Activated CD4-positive, CD25-positive, alpha-beta regulatory T cell treated with anti-CD3 and anti-CD28 coated beads, Interleukin-2, amount 50 U/mL, for 24 hours (primary cell): ENCODE measurements at regions not wholly inside any gene's neighbourhood (a gene's known extent, or its start where the extent isn't known, plus 50 kb on each side); places are given as distances from the start of the nearest gene placed in this dataset.
"Not testable (repeated sequence)": the region's sequence is repeated elsewhere in the genome, so short reads cannot be mapped to it uniquely, and the experiment has no call there.

Experiments used
- ATAC-seq, 2 donors: fragments of 150-1000 bp; cut with Tn5 transposase; one replicate each; pipeline ENCODE4 v1.10.0; 2021; ENCODE audit warnings: mild to moderate bottlenecking in 1 of 2, moderate library complexity in 1 of 2

- no peak for ATAC-seq
Observed at GRCh38 chr20:12838261-12838866, 170.4 kb upstream of the SPTLC3 start.

GRCh38 chr20:12847872-12848271 is 160.9 kb upstream of the SPTLC3 start:
- ATAC-seq: no peak

GRCh38 chr20:12849225-12849910 is 159.4 kb upstream of the SPTLC3 start:
- ATAC-seq: no peak

GRCh38 chr20:12857643-12858042 is 151.1 kb upstream of the SPTLC3 start:
- not testable (repeated sequence) for ATAC-seq

GRCh38 chr20:12860619-12861247 is 148.0 kb upstream of the SPTLC3 start:
- no peak for ATAC-seq

- ATAC-seq: no peak
Observed at GRCh38 chr20:12869669-12870068, 139.1 kb upstream of the SPTLC3 start.

- no peak for ATAC-seq
Observed at GRCh38 chr20:12870588-12870987, 138.2 kb upstream of the SPTLC3 start.

- ATAC-seq: no peak
Observed at GRCh38 chr20:12874933-12875332, 133.8 kb upstream of the SPTLC3 start.

- no peak for ATAC-seq
Observed at GRCh38 chr20:12875510-12875909, 133.3 kb upstream of the SPTLC3 start.

GRCh38 chr20:12882832-12883506 is 125.8 kb upstream of the SPTLC3 start:
- no peak for ATAC-seq

- ATAC-seq: no peak
Observed at GRCh38 chr20:12883507-12883885, 125.3 kb upstream of the SPTLC3 start.

GRCh38 chr20:12886618-12887363 is 122.0 kb upstream of the SPTLC3 start:
- no peak for ATAC-seq

GRCh38 chr20:12891643-12892042 is 117.1 kb upstream of the SPTLC3 start:
- no peak for ATAC-seq

- no peak for ATAC-seq
Observed at GRCh38 chr20:12893019-12893418, 115.8 kb upstream of the SPTLC3 start.

- no peak for ATAC-seq
Observed at GRCh38 chr20:12893653-12894052, 115.1 kb upstream of the SPTLC3 start.

- ATAC-seq: no peak
Observed at GRCh38 chr20:12894089-12894488, 114.7 kb upstream of the SPTLC3 start.

GRCh38 chr20:12896180-12896579 is 112.6 kb upstream of the SPTLC3 start:
- ATAC-seq: no peak

- ATAC-seq: no peak
Observed at GRCh38 chr20:12902992-12903391, 105.8 kb upstream of the SPTLC3 start.

- ATAC-seq: no peak
Observed at GRCh38 chr20:12906361-12906760, 102.4 kb upstream of the SPTLC3 start.

GRCh38 chr20:12911372-12911771 is 97.4 kb upstream of the SPTLC3 start:
- ATAC-seq: no peak

- ATAC-seq: no peak
Observed at GRCh38 chr20:12913781-12914443, 94.9 kb upstream of the SPTLC3 start.

- ATAC-seq: no peak
Observed at GRCh38 chr20:12914804-12915203, 94.0 kb upstream of the SPTLC3 start.
